ENCODE measurements at regions not wholly inside any gene's neighbourhood (a gene's known extent, or its start where the extent isn't known, plus 50 kb on each side); places are given as distances from the start of the nearest gene placed in this dataset.

- H3K27me3 ChIP-seq (ENCODE audit: insufficient read depth) = no peaks in the 10 kb centered on the region
- ATAC-seq (no peak), DNase-seq (ENCODE audit: low spot score) (no peak)
- no peak overlapping the region for H3K4me2 ChIP-seq
- H3K79me2 ChIP-seq (replicated peaks; ENCODE audit: insufficient read depth) = no peaks in the 10 kb centered on the region
- H3K4me1 Mint-ChIP-seq = no peaks in the 10 kb centered on the region
- no peaks in the 10 kb centered on the region for H4K20me1 ChIP-seq (replicated peaks; ENCODE audit: insufficient read depth)
- H3K36me3 Mint-ChIP-seq (ENCODE audit: low read depth) = no peaks in the 10 kb centered on the region
- TF ChIP-seq ZNF114 (CRISPR knock-in tag; IDR thresholded peaks at IDR 0.05) (no peak), ZNF331 (CRISPR knock-in tag; IDR thresholded peaks at IDR 0.05; ENCODE audit: low read depth) (no peak), ZNF462 (CRISPR knock-in tag; IDR thresholded peaks at IDR 0.05) (no peak), CREB1 (CRISPR knock-in tag; IDR thresholded peaks at IDR 0.05; ENCODE audit: low read depth) (no peak), NANOG (IDR thresholded peaks at IDR 0.05; ENCODE audit: borderline replicate concordance) (no peak), STAT1 (IDR thresholded peaks at IDR 0.05; ENCODE audit: unreplicated experiment) (no peak), CTCF (conservative IDR thresholded peaks at IDR 0.05; ENCODE audit: low read depth in 2 of 2) (no peak), EZH2 (IDR thresholded peaks at IDR 0.05; ENCODE audit: low read depth, unreplicated experiment) (no peak), ETS1 (IDR thresholded peaks at IDR 0.05) (no peak), JUNB (IDR thresholded peaks at IDR 0.05; ENCODE audit: unreplicated experiment) (no peak), REST (IDR thresholded peaks at IDR 0.05; ENCODE audit: unreplicated experiment) (no peak), POLR2AphosphoS5 (IDR thresholded peaks at IDR 0.05; ENCODE audit: low read depth) (no peak), EZH2phosphoT487 (IDR thresholded peaks at IDR 0.05; ENCODE audit: unreplicated experiment) (no peak)
- H3K4me1 ChIP-seq (ENCODE audit: insufficient read depth) = no peaks in the 10 kb centered on the region
- H3K9me3 Mint-ChIP-seq = no peaks in the 10 kb centered on the region
- H3K27ac Mint-ChIP-seq = no peak overlapping the region
- H3K4me3 Mint-ChIP-seq = no peak overlapping the region
- H3K4me3 ChIP-seq = no peak overlapping the region
- H3K27me3 Mint-ChIP-seq (ENCODE audit: insufficient read depth, low read depth, poor library complexity) = no peaks in the 10 kb centered on the region
- no peaks in the 10 kb centered on the region for H3F3A ChIP-seq (replicated peaks; ENCODE audit: low read depth)
- H3K36me3 ChIP-seq (ENCODE audit: insufficient read depth) = no peaks in the 10 kb centered on the region
- peaks cover 6% of the 10 kb centered on the region for H3K9me2 ChIP-seq (ENCODE audit: insufficient read depth)
- no peak overlapping the region for H3K27ac ChIP-seq (ENCODE audit: low read depth)
- no peak overlapping the region for H2AFZ ChIP-seq
Measured at GRCh38 chr10:64798297-64798696, 1277.1 kb downstream of the REEP3 start.
